HK-2 (cell line): ENCODE measurements at regions not wholly inside any gene's neighbourhood (a gene's known extent, or its start where the extent isn't known, plus 50 kb on each side); places are given as distances from the start of the nearest gene placed in this dataset.
"Not testable (repeated sequence)": the region's sequence is repeated elsewhere in the genome, so short reads cannot be mapped to it uniquely, and the experiment has no call there.

Source experiments
- DNase-seq: peaks from one replicate; pipeline ENCODE4 v3.0.0-alpha.2; 2018; ENCODE audit not compliant: unreplicated experiment

- DNase-seq = no peak
Observed at GRCh38 chrX:555725-556666, 74.6 kb upstream of the SHOX start.

GRCh38 chrX:557601-558000, 73.0 kb upstream of the SHOX start:
- not testable (repeated sequence) for DNase-seq

GRCh38 chrX:559282-559681, 71.3 kb upstream of the SHOX start:
- DNase-seq = not testable (repeated sequence)

GRCh38 chrX:567891-568290, 62.7 kb upstream of the SHOX start:
- DNase-seq = no peak

- DNase-seq = no peak
Observed at GRCh38 chrX:568311-568710, 62.3 kb upstream of the SHOX start.

- no peak for DNase-seq
Observed at GRCh38 chrX:572538-573124, 58.0 kb upstream of the SHOX start.

GRCh38 chrX:574251-574650, 56.3 kb upstream of the SHOX start:
- DNase-seq = no peak

- no peak for DNase-seq
Observed at GRCh38 chrX:574830-575229, 55.8 kb upstream of the SHOX start.

GRCh38 chrX:576904-577560, 53.6 kb upstream of the SHOX start:
- no peak for DNase-seq

- no peak for DNase-seq
Observed at GRCh38 chrX:578531-578930, 52.1 kb upstream of the SHOX start.

GRCh38 chrX:580030-580429, 50.6 kb upstream of the SHOX start:
- no peak for DNase-seq
